GM19025 (cell line): ENCODE measurements at regions not wholly inside any gene's neighbourhood (a gene's known extent, or its start where the extent isn't known, plus 50 kb on each side); places are given as distances from the start of the nearest gene placed in this dataset.
"Not testable (repeated sequence)": the region's sequence is repeated elsewhere in the genome, so short reads cannot be mapped to it uniquely, and the experiment has no call there.

Source experiments
- ATAC-seq: cut with Tn5 transposase; IDR thresholded peaks from one replicate; pipeline ENCODE4 v1.9.1; 2021; ENCODE audit warnings: mild to moderate bottlenecking, low read depth, moderate library complexity; ENCODE audit not compliant: unreplicated experiment

DNA sequence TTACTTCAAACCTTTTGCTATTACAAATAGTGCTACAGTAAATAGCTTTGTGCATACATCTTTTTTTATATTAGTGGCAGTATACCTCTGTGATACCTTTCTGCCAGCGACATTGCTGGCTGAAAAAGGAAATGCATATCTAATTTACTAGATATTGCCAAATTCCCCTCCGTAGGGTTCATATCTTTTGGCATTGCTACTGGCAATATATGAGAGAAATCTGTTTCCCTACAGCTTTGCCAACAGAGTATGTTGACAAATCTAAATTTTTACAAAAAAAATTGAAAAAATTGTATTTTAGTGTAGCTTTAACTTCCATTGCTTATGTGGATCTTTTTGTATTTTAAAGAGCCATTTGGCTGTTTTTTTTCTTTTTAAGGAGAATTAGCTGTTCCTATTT, 426.7 kb downstream of the TRIB2 start:
- no peak for ATAC-seq

DNA sequence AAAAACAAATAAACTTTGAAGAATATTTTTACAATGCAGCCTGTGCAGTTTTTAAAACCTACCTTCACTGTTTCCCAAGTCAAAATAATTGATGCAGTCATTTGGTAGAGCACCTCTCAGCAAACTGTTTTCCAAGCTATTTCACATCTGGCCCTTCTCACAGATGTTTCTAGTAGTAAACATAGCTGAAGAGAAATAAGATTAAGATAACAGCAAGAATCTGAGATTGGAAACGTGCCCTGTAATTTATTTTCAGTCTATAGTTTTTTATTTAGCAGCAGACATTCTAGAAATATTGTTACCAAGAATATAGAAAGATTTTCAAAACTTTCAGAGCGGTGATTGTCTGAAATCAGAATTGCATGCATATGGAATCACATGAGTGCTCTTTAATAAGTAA, 440.2 kb downstream of the TRIB2 start:
- ATAC-seq: no peak

DNA sequence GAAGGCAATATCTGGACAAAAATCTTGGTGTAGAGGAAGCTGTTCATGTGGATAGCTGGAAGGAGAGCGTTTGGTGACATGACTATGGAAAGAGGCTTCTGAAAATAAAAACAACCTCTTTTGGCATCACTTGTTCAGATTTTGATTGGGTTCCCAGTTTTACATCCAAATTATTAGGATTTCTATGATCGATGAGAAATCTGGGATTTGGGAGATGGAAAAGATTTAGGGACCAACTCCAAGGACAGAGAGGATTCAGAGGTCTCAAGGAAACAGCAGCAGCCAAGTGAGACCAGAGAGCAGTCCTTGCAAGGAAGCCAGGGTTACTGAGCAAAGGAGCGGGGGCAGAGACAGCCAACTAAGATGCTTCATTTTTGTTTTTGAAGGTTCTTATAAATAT, 441.7 kb downstream of the TRIB2 start:
- no peak for ATAC-seq

DNA sequence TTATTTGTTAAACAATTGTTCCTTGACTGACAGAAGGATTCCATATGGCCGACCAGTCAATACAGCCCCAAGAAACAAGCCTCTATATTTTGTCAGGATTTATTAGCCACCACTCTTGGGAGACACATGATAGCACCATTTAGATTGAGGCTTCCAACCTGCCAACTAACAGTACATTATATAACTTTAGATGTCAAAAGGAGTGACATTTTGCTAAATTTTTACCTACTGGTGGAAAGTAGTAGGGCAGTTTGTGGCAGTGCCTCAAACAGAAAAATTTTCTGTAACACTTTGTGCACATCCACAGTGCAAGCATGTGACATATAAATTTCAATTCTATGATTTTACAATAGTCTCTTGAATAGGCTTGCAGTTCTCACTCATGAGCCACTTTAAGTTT, 464.0 kb downstream of the TRIB2 start:
- no peak for ATAC-seq

DNA sequence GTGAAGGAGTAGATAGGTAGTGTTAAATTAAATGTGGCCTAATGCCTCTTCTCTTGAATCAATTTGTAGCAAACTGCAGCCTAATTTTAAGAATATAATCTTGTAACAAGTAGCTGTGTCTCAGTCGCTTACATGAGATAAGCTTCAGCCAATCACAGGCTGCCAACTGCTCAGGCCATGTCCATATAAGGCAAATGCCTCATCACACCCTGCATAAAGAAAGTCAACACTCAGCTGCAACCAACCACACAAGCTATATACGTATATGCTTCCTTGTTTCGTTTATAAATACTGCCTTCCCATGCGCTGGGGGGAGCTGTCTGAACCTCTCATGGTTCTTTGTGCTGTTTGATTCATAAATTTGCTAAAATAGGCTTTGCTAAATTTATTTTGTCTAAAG, 476.3 kb downstream of the TRIB2 start:
- no peak for ATAC-seq

DNA sequence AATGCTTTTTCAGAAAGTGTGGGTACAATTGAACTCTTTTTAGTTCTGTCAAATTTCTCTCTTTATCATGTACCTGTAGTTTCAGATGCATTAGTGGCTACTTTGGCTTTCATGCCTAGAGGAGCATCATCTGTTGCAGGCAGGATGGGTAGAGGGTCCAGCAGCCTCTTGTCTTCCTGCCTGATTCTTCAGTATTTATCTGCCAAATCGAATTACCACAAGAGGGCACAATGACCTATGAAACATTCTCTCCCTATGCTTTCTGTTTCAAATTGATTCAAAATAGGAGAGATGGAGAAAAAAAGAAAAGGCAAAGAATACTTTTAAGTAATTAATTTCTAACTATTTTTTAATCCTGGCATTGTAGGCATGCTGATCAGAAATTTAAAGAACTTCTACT, 477.2 kb downstream of the TRIB2 start:
- ATAC-seq: peak; percentile 53

DNA sequence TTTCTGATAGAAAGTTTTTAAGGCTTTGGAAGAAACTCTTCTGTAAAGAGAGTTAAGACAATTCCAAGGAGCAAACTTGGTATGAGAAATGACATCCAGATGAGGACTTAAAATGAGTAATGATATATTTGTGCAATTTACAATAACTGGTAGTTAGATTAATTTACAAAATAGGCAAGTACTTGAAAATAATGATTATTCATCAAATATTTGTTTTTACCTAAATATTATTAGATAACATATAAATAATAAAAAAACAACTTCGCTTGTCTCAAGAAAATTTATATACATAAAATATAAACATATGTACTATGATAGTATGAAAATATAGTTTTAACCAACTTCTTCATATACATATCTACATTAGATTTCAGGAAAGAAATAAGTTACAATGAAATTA, 478.5 kb downstream of the TRIB2 start:
- ATAC-seq: no peak

DNA sequence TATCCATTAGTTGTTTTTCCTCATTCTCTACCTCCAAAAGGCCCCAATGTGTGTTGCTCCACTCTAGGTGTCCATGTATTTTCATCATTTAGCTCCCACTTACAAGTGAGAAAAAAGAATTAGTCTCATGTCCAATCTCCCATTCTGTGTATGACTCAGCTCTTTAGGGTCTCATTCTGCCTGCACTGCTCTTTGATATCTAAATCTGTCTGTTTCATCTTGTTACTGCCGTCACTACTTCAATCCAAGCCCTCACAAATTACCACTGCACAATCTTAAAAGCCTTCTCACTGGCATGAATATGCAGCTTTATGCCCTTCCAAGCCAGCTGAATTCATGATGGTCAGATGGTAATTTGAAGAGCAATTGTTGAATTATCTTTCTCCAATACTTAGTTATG, 480.5 kb downstream of the TRIB2 start:
- no peak for ATAC-seq

DNA sequence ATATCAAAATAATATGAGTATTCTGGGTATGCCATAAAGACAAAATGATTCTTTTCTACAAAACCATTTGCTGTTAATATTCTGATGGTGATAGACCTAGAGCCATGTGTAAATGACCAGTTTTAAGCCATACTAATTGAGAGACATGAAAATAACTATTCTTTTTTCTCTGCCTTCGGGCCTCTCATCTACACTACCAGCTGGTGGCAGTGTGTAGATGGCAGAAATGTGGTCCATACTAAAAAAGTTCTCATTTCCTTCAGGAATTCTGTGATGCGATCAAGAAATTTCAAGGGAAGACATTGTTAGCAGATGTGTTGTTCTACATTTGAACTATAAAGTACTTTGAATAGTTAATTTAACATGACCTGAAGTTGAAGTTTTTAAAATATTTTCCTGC, 485.2 kb downstream of the TRIB2 start:
- no peak for ATAC-seq

DNA sequence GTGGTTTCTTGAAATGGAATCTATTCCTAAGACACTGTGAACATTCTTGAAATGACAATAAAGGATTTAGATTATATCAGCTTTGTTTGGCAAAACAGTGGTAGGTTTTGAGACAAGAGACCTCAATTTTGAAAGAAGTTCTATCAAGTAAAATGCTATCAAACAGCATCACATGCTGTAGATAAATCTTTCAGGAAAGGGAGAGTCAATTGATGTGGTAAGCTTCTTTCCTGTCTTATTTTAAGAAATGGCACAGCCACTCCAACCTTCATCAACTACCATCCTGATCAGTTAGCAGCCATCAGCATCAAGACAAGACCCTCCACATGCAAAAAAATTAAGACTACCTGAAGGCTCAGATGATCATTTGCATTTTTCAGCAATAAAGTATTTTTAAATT, 495.4 kb downstream of the TRIB2 start:
- ATAC-seq: no peak

DNA sequence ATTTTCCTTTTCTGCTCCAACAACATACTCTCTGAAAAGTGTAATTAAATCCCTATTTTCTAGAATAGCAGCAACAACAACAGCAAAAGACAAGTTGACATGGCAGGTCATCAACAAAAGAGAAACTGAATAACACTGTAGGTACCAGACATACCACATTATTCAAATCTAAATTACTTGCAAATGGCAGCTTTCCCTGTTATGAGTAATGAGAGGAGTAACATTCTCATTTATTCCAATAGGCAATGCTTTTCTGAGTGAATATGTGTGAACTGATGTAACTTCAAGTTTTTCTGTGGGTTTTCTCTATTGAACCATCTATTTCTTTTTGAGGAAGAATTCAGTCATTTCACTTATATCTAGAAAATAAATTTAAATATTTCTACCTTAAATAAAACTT, 501.5 kb downstream of the TRIB2 start:
- no peak for ATAC-seq

DNA sequence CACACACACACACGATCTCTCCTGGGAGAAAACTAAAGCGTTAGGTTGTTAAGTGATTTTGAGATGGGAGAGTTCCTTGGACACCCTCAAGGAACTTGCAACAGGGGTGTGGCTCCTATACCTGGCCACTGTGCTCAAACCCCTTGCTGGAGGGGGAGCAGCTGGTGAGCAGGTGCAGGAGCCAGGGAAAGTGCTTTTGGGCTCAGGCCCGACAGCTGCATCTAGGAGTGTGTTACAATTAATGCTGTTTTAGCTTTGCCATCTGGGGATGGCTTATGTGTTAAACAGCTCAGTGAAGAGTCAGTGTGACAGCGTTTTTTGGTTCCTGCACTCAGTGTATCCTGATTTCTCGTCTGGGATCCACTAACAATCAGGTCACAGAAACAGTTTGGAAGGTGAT, 510.8 kb downstream of the TRIB2 start:
- ATAC-seq: no peak

DNA sequence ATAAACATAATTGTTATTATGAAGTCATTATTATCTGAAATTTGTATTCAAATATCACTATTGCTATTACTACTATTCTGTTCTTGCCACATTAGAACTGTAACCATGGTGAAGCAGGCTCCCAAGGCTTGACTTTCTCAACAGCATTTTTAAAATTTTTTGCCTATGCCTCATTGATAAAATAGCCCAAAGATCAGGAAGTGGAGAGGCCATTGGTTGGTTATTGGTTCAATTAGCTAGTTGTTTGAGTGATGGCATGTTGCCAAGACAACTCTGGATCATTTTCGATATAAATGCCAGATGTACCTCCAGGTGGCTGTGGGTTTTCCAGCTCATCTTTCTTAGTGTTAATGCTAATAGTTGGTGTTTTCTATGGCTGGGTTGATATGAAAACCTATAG, 513.5 kb downstream of the TRIB2 start:
- ATAC-seq: no peak

DNA sequence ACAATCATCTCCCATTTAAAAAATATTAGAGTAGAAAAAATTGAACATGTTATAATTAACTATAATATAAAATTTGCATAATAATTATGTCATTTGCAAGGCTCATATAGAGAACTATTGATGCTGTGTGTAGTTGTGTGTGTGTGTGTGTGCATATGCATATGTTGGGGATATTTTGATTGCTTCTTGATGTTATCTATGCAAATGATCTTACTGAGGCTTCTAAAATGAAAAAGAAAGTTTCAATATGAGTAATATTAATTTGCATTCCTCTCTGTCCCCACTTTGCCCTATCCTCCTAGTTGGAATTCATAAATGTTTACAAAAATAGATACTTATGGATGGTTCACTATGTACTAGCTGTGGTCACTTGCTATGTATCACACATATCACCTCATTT, 523.3 kb downstream of the TRIB2 start:
- ATAC-seq: no peak

DNA sequence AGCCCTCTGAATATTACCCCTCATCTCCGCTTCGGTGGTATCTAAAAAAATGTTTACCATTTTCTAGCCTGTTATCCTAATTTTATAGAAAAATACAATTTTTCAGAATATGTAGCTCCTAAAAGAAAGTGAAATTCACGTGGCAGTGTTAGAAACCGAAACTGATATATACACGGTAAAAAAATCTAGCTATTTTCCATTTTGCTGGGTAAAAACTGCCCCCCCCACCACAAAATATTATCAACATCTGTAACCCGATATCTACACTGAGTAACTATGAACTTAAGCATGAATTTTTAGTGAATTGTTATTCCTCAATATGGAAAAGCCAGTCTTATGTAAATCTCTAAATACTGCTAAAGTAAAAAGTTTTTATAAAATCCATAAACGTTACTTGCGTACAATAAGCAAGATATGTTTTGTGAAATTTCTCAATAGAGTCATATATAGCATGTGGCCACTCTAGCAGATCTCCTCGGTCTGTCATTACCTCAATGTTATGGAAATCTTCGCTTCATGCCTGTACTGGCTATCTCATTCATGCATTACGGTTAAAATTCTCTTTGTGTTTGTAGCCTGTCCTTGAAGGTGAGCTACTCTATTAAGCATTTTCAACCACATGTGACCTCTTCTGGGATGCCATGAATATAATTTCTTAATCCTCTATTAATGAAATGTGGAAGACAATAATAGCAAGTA, 524.2 kb downstream of the TRIB2 start:
- ATAC-seq: no peak

DNA sequence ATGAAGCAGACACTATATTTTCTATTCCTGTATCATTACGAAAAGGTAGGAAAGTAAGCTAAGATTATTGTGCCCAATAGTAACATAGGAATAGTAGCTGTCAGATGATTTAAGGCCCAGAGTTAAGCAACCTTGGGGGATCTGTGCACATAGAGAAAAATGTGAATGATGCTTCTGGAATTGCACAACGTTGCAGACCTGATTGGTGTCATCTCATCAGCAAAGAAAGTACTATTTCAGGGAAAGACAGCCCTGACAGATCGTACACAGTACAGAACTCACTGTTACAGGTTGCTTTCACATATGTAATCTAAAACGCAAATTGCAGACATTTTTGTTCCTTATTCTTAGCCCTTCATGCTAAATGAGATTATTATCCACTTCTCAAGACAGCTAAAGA, 535.9 kb downstream of the TRIB2 start:
- no peak for ATAC-seq

DNA sequence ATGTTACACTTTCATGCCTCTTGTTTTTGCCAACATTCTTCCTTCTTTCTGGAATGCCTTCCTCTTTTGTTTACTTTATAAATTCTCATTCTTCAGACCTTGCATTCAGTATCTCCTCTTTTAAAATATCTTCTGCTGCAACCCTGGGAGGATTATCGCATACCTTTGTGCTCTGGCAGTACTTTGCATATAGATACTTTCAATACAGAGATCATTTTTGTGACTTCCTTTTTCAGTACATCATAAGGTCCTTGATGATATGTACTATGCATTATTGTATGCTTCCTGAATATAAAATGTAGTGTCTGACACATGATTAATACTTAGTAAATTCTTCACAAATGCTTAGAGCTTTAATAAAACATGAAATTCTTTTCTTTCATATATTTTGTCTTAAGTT, 538.7 kb downstream of the TRIB2 start:
- no peak for ATAC-seq

DNA sequence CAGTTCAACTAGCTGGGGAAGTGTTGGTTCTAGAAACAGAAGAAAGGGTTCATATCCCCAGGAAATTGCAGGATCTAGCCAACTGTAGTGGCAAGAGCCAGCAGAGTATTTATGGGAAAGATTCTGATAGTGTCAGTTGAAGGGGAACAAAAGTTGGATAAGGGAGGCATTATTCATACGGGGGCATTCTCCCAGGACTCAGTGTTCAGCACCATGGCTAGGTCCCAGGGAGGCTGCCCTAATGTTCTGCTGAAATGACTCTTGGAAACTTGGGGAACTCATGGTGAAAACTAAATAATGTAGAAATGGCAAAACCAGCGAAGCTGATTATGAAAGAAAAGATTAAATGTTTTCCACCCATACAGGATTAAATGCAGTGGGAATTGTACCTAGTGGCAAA, 543.7 kb downstream of the TRIB2 start:
- no peak for ATAC-seq

DNA sequence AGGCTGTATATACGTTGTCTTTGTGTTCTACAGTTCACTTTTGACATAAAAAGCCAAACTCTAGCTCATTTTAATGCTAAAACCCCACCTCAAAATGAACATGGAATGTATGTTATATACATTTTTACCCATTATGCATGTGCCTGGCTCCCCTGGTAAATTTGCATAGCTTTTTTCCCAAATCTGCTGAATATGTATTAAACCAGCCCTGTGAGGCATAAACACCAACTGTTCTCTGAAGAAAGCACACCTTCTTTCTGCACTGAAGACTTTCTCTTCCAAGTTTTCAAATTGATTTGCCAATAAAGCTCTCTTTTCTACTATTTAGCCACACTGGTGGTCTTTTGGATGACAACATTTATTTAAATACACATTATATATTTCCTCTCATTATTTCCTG, 549.4 kb downstream of the TRIB2 start:
- no peak for ATAC-seq

DNA sequence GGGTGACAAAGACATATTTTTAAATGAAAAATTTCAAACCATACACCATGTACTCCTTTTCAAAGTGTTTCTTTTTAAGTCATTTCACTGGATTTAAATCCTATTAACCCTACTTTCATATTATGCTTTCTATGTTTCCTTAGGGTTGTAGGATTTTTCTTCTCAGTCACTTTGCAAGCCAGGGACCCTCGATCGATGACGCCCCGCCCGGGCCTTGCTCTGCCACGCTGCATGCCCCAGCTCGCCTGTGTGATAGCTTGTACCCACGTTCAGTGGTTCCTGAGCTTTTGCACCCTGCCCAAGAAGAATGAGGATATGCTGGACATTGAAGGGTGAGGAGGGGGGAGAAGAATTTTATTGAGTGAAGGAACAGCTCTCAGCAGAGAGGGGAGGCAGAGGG, 568.0 kb downstream of the TRIB2 start:
- no peak for ATAC-seq

DNA sequence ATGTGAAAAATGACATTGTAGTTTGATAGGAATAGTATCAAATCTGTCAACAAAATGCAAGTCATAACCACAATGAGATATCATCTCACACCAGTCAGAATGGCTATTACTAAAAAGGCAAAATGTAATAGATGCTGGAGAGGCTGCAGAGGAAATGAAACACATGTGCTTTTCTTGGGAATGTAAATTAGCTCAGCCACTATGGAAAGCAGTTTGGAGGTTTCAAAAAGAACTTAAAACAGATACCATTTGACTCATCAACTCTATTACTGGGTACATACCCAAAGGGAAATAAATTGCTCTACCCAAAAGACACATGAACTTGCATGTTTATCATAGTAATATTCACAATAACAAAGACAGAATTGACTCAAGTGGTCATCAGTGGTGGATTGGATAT, 572.6 kb downstream of the TRIB2 start:
- no peak for ATAC-seq

DNA sequence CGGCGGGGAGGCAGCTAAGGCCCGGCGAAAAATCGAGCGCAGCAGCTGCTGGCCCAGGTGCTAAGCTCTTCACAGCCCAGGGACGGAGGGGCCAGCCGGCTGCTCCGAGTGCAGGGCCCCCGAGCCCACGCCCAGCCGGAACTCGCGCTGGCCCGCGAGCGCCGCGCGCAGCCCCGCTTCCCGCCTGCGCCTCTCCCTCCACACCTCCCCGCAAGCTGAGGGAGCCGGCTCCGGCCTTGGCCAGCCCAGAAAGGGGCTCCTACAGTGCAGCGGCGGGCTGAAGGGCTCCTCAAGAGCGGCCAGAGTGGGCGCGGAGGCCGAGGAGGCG, 591.7 kb downstream of the TRIB2 start:
- ATAC-seq: not testable (repeated sequence)

DNA sequence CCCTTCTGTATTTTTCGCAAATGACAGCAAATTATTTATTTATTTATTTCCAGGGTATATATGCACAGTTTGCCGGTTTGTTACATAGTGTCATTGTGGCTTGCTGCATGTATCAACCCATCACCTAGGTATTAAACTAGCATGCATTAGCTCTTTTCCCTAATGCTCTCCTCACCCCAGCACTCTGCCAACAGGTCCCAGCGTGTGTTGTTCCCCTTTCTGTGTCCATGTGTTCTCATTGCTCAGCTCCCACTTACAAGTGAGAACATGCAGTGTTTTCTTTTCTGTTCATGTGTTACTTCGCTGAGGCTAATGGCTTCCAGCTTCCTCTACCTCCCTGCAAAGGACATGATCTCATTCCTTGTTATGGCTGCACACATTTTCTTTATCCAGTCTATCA, 592.3 kb downstream of the TRIB2 start:
- ATAC-seq: no peak
